IMR-90 (cell line): ENCODE measurements at regions not wholly inside any gene's neighbourhood (a gene's known extent, or its start where the extent isn't known, plus 50 kb on each side); places are given as distances from the start of the nearest gene placed in this dataset.

ENCODE experiments used
- ATAC-seq: fragments of 200-7000 bp; cut with Tn5 transposase; 2 replicates; pipeline ENCODE4 v1.9.1; 2020; ENCODE audit warnings: low read depth, mild to moderate bottlenecking, moderate library complexity
- BruUV-seq: library from RNA; stranded (reverse); fragments of 400-500 nt; replicated peaks from 2 replicates; lab custom pipeline; 2021; lab: Mats Ljungman, UMichigan
- CTCF ChIA-PET: fragments of 300-600 bp; formaldehyde crosslinking; extraction: SDS; loops from one replicate; lab custom pipeline; 2021; ENCODE audit warnings: antibody characterized with exemption; lab: Yijun Ruan, JAX
- POLR2A ChIA-PET: fragments of 300-600 bp; sonication (Branson Sonifier 250); formaldehyde crosslinking; loops from one replicate; lab custom pipeline; 2022; ENCODE audit warnings: antibody characterized with exemption; ENCODE audit not compliant: unreplicated experiment; lab: Charles Lee
- DNase-seq: peaks from one replicate; pipeline ENCODE4 v3.0.0; 2013
- H2AFZ ChIP-seq: replicated peaks from 2 replicates; pipeline ENCODE3; 2013; ENCODE audit warnings: low read length, mild to moderate bottlenecking; ENCODE audit not compliant: poor library complexity
- H2AK5ac ChIP-seq: 2 replicates; pipeline ENCODE4 v1.6.1; 2013; ENCODE audit warnings: low read depth, low read length, inconsistent platforms
- H2AK9ac ChIP-seq: replicated peaks from 2 replicates; pipeline ENCODE3; 2013; ENCODE audit warnings: mild to moderate bottlenecking, low read depth, low read length, moderate library complexity; ENCODE audit not compliant: poor library complexity
- H2BK120ac ChIP-seq: 2 replicates; pipeline ENCODE4 v1.6.1; 2013; ENCODE audit warnings: low read depth, low read length, inconsistent platforms
- H2BK15ac ChIP-seq: 3 replicates; pipeline ENCODE4 v1.6.1; 2013; ENCODE audit warnings: low read depth, low read length, inconsistent platforms
- H2BK20ac ChIP-seq: 2 replicates; pipeline ENCODE4 v1.6.1; 2013; ENCODE audit warnings: low read depth, mild to moderate bottlenecking, inconsistent platforms, low read length, moderate library complexity
- H2BK5ac ChIP-seq: 2 replicates; pipeline ENCODE4 v1.6.1; 2013; ENCODE audit warnings: mild to moderate bottlenecking, low read depth, low read length, inconsistent platforms; ENCODE audit not compliant: poor library complexity, severe bottlenecking
- H3K14ac ChIP-seq: replicated peaks from 2 replicates; pipeline ENCODE4 v1.6.1; 2013; ENCODE audit warnings: low read depth, low read length, inconsistent platforms
- H3K18ac ChIP-seq: 2 replicates; pipeline ENCODE4 v1.6.1; 2013; ENCODE audit warnings: low read depth, low read length, control low read depth
- H3K23ac ChIP-seq: 2 replicates; pipeline ENCODE4 v1.6.1; 2013; ENCODE audit warnings: low read depth, low read length, inconsistent platforms
- H3K27ac ChIP-seq: 2 replicates; pipeline ENCODE4 v1.5.1; 2013; ENCODE audit warnings: mild to moderate bottlenecking, control low read depth, low read length; ENCODE audit not compliant: insufficient read depth
- H3K27me3 ChIP-seq: 2 replicates; pipeline ENCODE4 v1.6.1; 2013; ENCODE audit warnings: low read length; ENCODE audit not compliant: control insufficient read depth, insufficient read depth
- H3K36me3 ChIP-seq: 2 replicates; pipeline ENCODE4 v1.6.1; 2013; ENCODE audit warnings: low read length, mixed read lengths; ENCODE audit not compliant: control insufficient read depth, insufficient read depth
- H3K4ac ChIP-seq: 2 replicates; pipeline ENCODE4 v1.6.1; 2013; ENCODE audit warnings: low read depth, low read length, inconsistent platforms
- H3K4me1 ChIP-seq: 2 replicates; pipeline ENCODE4 v1.6.1; 2013; ENCODE audit warnings: low read length, mixed read lengths; ENCODE audit not compliant: control insufficient read depth, insufficient read depth
- H3K4me2 ChIP-seq: 2 replicates; pipeline ENCODE4 v1.6.1; 2013; ENCODE audit warnings: low read depth, mild to moderate bottlenecking, control low read depth, low read length, moderate library complexity
- H3K4me3 ChIP-seq: 2 replicates; pipeline ENCODE4 v1.5.1; 2013; ENCODE audit warnings: low read depth, mild to moderate bottlenecking, control low read depth, low read length, moderate library complexity; ENCODE audit not compliant: insufficient read depth
- H3K56ac ChIP-seq: 2 replicates; pipeline ENCODE4 v1.6.1; 2013; ENCODE audit warnings: low read length, inconsistent platforms; ENCODE audit not compliant: insufficient read depth; ENCODE audit errors: extremely low read depth
- H3K79me1 ChIP-seq, 2 experiments: 2 replicates each; pipeline ENCODE4 v1.6.1; 2013; ENCODE audit warnings: low read length in 2 of 2, inconsistent platforms in 1 of 2, low read depth in 1 of 2
- H3K9ac ChIP-seq: 2 replicates; pipeline ENCODE4 v1.6.1; 2013; ENCODE audit warnings: low read depth, low read length, control low read depth
- H3K9me1 ChIP-seq: 2 replicates; pipeline ENCODE4 v1.6.1; 2013; ENCODE audit warnings: low read length, inconsistent platforms; ENCODE audit not compliant: insufficient read depth
- H3K9me3 ChIP-seq: 2 replicates; pipeline ENCODE4 v1.6.1; 2013; ENCODE audit warnings: low read length; ENCODE audit not compliant: control insufficient read depth, insufficient read depth
- H4K20me1 ChIP-seq: 2 replicates; pipeline ENCODE4 v1.6.1; 2013; ENCODE audit warnings: low read length, inconsistent platforms; ENCODE audit not compliant: insufficient read depth
- H4K5ac ChIP-seq: 2 replicates; pipeline ENCODE4 v1.6.1; 2013; ENCODE audit warnings: mild to moderate bottlenecking, low read depth, low read length, control low read depth
- H4K8ac ChIP-seq, 2 experiments: 2 replicates each; pipeline ENCODE4 v1.6.1; 2013; ENCODE audit warnings: low read depth in 2 of 2, low read length in 2 of 2, control low read depth in 1 of 2, inconsistent platforms in 1 of 2
- H4K91ac ChIP-seq: 2 replicates; pipeline ENCODE4 v1.6.1; 2013; ENCODE audit warnings: low read depth, low read length, inconsistent platforms; ENCODE audit not compliant: insufficient read depth
- BHLHE40 ChIP-seq: fragments of 150-350 bp; IDR thresholded peaks from 2 replicates; pipeline ENCODE4 v1.6.1; 2016; ENCODE audit warnings: mild to moderate bottlenecking, low read depth, low read length
- CEBPB ChIP-seq: IDR thresholded peaks from 2 replicates; pipeline ENCODE4 v1.6.1; 2012; ENCODE audit warnings: low read depth, low read length, improper control_type of control experiment
- CHD1 ChIP-seq: IDR thresholded peaks from 2 replicates; pipeline ENCODE4 v1.6.1; 2012; ENCODE audit warnings: low read depth, low read length, improper control_type of control experiment
- CTCF ChIP-seq: conservative IDR thresholded peaks from 2 replicates; pipeline ENCODE4 v1.5.1; 2012; ENCODE audit warnings: mild to moderate bottlenecking, low read depth, low read length, improper control_type of control experiment
- ELK1 ChIP-seq: fragments of 150-350 bp; IDR thresholded peaks from 2 replicates; pipeline ENCODE4 v1.6.1; 2016; ENCODE audit warnings: low read depth, mild to moderate bottlenecking, low read length, moderate library complexity, borderline replicate concordance
- FOS ChIP-seq: fragments of 150-350 bp; IDR thresholded peaks from 2 replicates; pipeline ENCODE4 v1.6.1; 2016; ENCODE audit warnings: low read depth, low read length
- MAFK ChIP-seq: IDR thresholded peaks from 2 replicates; pipeline ENCODE4 v1.6.1; 2012; ENCODE audit warnings: low read depth, low read length, improper control_type of control experiment
- MAZ ChIP-seq: IDR thresholded peaks from 2 replicates; pipeline ENCODE4 v1.6.1; 2012; ENCODE audit warnings: low read depth, mild to moderate bottlenecking, low read length, improper control_type of control experiment, moderate library complexity, borderline replicate concordance
- MXI1 ChIP-seq: IDR thresholded peaks from 2 replicates; pipeline ENCODE4 v1.6.1; 2012; ENCODE audit warnings: low read depth, mild to moderate bottlenecking, low read length, moderate library complexity, borderline replicate concordance
- NFE2L2 ChIP-seq: fragments of 150-350 bp; IDR thresholded peaks from 2 replicates; pipeline ENCODE4 v1.6.1; 2016; ENCODE audit warnings: low read depth, mild to moderate bottlenecking, low read length
- POLR2A ChIP-seq: IDR thresholded peaks from 2 replicates; pipeline ENCODE4 v1.6.1; 2012; ENCODE audit warnings: mild to moderate bottlenecking, low read depth, low read length
- RAD21 ChIP-seq: IDR thresholded peaks from 2 replicates; pipeline ENCODE4 v1.6.1; 2012; ENCODE audit warnings: low read length, improper control_type of control experiment
- RCOR1 ChIP-seq: IDR thresholded peaks from 2 replicates; pipeline ENCODE4 v1.6.1; 2012; ENCODE audit warnings: mild to moderate bottlenecking, low read length, improper control_type of control experiment; ENCODE audit not compliant: insufficient replicate concordance
- RFX5 ChIP-seq: IDR thresholded peaks from 2 replicates; pipeline ENCODE4 v1.8.0; 2012; ENCODE audit warnings: low read depth, mild to moderate bottlenecking, low read length, moderate library complexity
- SMC3 ChIP-seq: fragments of 150-350 bp; IDR thresholded peaks from 2 replicates; pipeline ENCODE4 v1.6.1; 2016; ENCODE audit warnings: low read depth, mild to moderate bottlenecking, antibody characterized with exemption, low read length, moderate library complexity
- WGBS, 2 experiments: methylation state at CpG; one replicate each; pipeline versions ENCODE4 v1.1.5 to v1.1.7; 2013; ENCODE audit warnings: missing lambda C conversion rate in 2 of 2; ENCODE audit not compliant: insufficient read length in 1 of 2; ENCODE audit errors: extremely low coverage in 2 of 2; 5-methylcytosine and 5-hydroxymethylcytosine counted together
- dilution Hi-C: fragments of 300-500 bp; cut with HindIII; formaldehyde crosslinking; loops from one replicate; pipeline ENCODE4 v1.14.3; 2018; ENCODE audit warnings: low sequenced_read_pairs; ENCODE audit not compliant: unreplicated experiment
- in situ Hi-C: fragments of 300-500 bp; cut with MboI; formaldehyde crosslinking; loops from 3 replicates; pipeline ENCODE4 v1.14.3; 2019; ENCODE audit warnings: low sequenced_read_pairs, inconsistent platforms, mixed read lengths
- intact Hi-C: fragments of 100-400 bp; cut with micrococcal nuclease; formaldehyde crosslinking; loops from 2 replicates; pipeline ENCODE4 v1.10.0; 2022
- TF ChIP-seq, protein P1 (sequence below): fragments of 150-350 bp; IDR thresholded peaks from 2 replicates; pipeline ENCODE4 v1.6.1; 2017; ENCODE audit warnings: mild to moderate bottlenecking, antibody characterized with exemption, low read length, low read depth

- H4K20me1 ChIP-seq: no peaks in the 10 kb centered on the region
- no peak for TF ChIP-seq CHD1
- no peak for TF ChIP-seq POLR2A
- no peak for TF ChIP-seq CTCF
- TF ChIP-seq MAZ: no peak
- no peak for TF ChIP-seq NFE2L2
- TF ChIP-seq RFX5: no peak
- TF ChIP-seq MXI1: no peak
- no peak for TF ChIP-seq CEBPB
- TF ChIP-seq ELK1: no peak
- TF ChIP-seq, protein P1, sequence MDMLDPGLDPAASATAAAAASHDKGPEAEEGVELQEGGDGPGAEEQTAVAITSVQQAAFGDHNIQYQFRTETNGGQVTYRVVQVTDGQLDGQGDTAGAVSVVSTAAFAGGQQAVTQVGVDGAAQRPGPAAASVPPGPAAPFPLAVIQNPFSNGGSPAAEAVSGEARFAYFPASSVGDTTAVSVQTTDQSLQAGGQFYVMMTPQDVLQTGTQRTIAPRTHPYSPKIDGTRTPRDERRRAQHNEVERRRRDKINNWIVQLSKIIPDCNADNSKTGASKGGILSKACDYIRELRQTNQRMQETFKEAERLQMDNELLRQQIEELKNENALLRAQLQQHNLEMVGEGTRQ: no peak
- TF ChIP-seq MAFK: no peak
- TF ChIP-seq FOS: no peak
- TF ChIP-seq BHLHE40: no peak
- TF ChIP-seq SMC3: no peak
- TF ChIP-seq RAD21: no peak
- no peak for TF ChIP-seq RCOR1
- H3K56ac ChIP-seq: no peak overlapping the region
- H3K9me3 ChIP-seq: no peaks in the 10 kb centered on the region
- H3K4me1 ChIP-seq: no peaks in the 10 kb centered on the region
- no peak overlapping the region for H2BK20ac ChIP-seq
- no peak overlapping the region for H3K23ac ChIP-seq
- H3K36me3 ChIP-seq: no peaks in the 10 kb centered on the region
- H3K18ac ChIP-seq: no peak overlapping the region
- intact Hi-C loops (no loop called here), dilution Hi-C loops (no loop called here), in situ Hi-C loops (no loop called here)
- no peak overlapping the region for H3K9ac ChIP-seq
- no peak overlapping the region for H3K4ac ChIP-seq
- no peak overlapping the region for H2BK5ac ChIP-seq
- ChIA-PET CTCF (no interaction called here), POLR2A (no interaction called here)
- no peak overlapping the region for H2BK120ac ChIP-seq
- no peak overlapping the region for H3K14ac ChIP-seq
- no peaks in the 10 kb centered on the region for H3K9me1 ChIP-seq
- H4K5ac ChIP-seq: no peak overlapping the region
- no peak overlapping the region for H3K27ac ChIP-seq
- no TSS peak for BruUV-seq
- no peak overlapping the region for H3K4me2 ChIP-seq
- H2AK5ac ChIP-seq: no peak overlapping the region
- ATAC-seq (no peak), DNase-seq (no peak)
- H2AFZ ChIP-seq: no peak overlapping the region
- no peak overlapping the region for H2BK15ac ChIP-seq
- H4K91ac ChIP-seq: no peak overlapping the region
- no peak overlapping the region for H2AK9ac ChIP-seq
- H4K8ac ChIP-seq: no peak overlapping the region
- no peaks in the 10 kb centered on the region for H3K79me1 ChIP-seq
- WGBS, 2 experiments: no CpG with 5 or more reads among the region's 2 CpGs
- no peaks in the 10 kb centered on the region for H3K27me3 ChIP-seq
- H3K4me3 ChIP-seq: no peak overlapping the region
Observed at GRCh38 chr1:68585351-68585750, 88.5 kb upstream of the DEPDC1 start.
